ENCODE measurements at regions not wholly inside any gene's neighbourhood (a gene's known extent, or its start where the extent isn't known, plus 50 kb on each side); places are given as distances from the start of the nearest gene placed in this dataset.

DNA sequence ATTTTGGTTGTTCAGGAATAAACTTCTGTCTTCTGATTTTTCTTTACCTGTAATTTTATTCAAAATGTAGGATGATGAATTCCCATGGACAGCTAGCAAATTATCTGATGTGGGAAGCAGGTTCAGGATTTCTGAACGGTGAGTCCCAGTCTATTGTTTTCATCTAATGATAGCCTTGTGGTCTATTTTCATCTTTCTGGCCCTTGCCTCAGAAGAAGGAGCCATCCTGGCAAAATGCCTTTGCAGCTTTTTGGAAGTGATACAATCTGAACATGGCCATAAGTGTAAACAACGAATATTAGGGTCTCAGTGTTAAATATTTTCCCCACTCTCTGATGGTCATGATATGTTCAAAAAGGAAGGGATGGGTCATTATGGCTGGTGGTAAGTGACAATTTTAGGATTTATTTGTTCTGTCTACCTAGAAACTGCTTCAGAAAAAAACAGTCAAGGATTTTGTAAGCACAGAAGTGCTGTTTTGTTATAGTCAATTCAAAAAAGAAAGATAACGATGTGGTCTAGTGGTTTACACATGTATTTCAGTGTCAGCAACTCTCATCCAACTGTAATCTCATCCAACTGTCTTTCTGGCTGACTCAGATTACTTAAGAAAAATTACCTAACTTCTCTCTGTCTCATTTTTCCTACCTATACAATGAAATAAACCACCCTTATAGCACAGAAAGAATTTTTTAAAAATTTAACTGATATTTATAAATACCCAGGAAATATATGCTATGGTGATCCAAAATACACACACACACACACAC lies 272.6 kb upstream of the ERBB4 start:
- no peak for TF ChIP-seq EZH2phosphoT487 (IDR thresholded peaks at IDR 0.05; ENCODE audit: insufficient read depth, low read depth)
- no peak for TF ChIP-seq EZH2 (IDR thresholded peaks at IDR 0.05; ENCODE audit: insufficient read depth, poor library complexity, severe bottlenecking)
